SK-N-SH treated with all-trans-retinoic acid at 6 μM for 48 hours (cell line): ENCODE measurements at regions not wholly inside any gene's neighbourhood (a gene's known extent, or its start where the extent isn't known, plus 50 kb on each side); places are given as distances from the start of the nearest gene placed in this dataset.

ENCODE experiments used
- BACH2 ChIP-seq: fragments of 250-450 bp; sonication (Bioruptor Pico); IDR thresholded peaks from 2 replicates; pipeline ENCODE4 v1.9.0; 2021; ENCODE audit warnings: mild to moderate bottlenecking, borderline replicate concordance
- CREB5 ChIP-seq: fragments of 250-450 bp; sonication (Bioruptor Pico); IDR thresholded peaks from 2 replicates; pipeline ENCODE4 v1.5.1; 2020; ENCODE audit warnings: low read depth, mild to moderate bottlenecking, moderate library complexity
- CSDC2 ChIP-seq: fragments of 250-450 bp; sonication (Bioruptor Pico); IDR thresholded peaks from 2 replicates; pipeline ENCODE4 v1.5.0; 2020; ENCODE audit warnings: mild to moderate bottlenecking, moderate library complexity
- ESRRG ChIP-seq: fragments of 250-450 bp; sonication (Bioruptor Pico); IDR thresholded peaks from 2 replicates; pipeline ENCODE4 v1.6.1; 2021; ENCODE audit warnings: mild to moderate bottlenecking
- ISL1 ChIP-seq: fragments of 250-450 bp; sonication (Bioruptor Pico); IDR thresholded peaks from 2 replicates; pipeline ENCODE4 v2.1.2; 2022; ENCODE audit warnings: mild to moderate bottlenecking, moderate library complexity
- PATZ1 ChIP-seq: fragments of 250-450 bp; sonication (Bioruptor Pico); IDR thresholded peaks from 2 replicates; pipeline ENCODE4 v1.8.0; 2020; ENCODE audit warnings: mild to moderate bottlenecking, moderate library complexity, borderline replicate concordance
- POU6F1 ChIP-seq: fragments of 250-450 bp; sonication (Bioruptor Pico); IDR thresholded peaks from 2 replicates; pipeline ENCODE4 v1.8.0; 2021; ENCODE audit warnings: low read depth, mild to moderate bottlenecking, moderate library complexity, borderline replicate concordance
- PPARA ChIP-seq: fragments of 250-450 bp; sonication (Bioruptor Pico); IDR thresholded peaks from 2 replicates; pipeline ENCODE4 v1.5.0; 2020; ENCODE audit warnings: mild to moderate bottlenecking, borderline replicate concordance
- RARB ChIP-seq: fragments of 250-450 bp; sonication (Bioruptor Pico); IDR thresholded peaks from 2 replicates; pipeline ENCODE4 v1.8.0; 2021; ENCODE audit warnings: mild to moderate bottlenecking, moderate library complexity
- TSHZ2 ChIP-seq: fragments of 250-450 bp; sonication (Bioruptor Pico); IDR thresholded peaks from 2 replicates; pipeline ENCODE4 v1.5.0; 2020; ENCODE audit warnings: mild to moderate bottlenecking, moderate library complexity
- ZC3H10 ChIP-seq: fragments of 250-450 bp; sonication (Bioruptor Pico); IDR thresholded peaks from 2 replicates; pipeline ENCODE4 v1.5.1; 2021; ENCODE audit warnings: mild to moderate bottlenecking, moderate library complexity
- ZFP3 ChIP-seq: fragments of 250-450 bp; sonication (Bioruptor Pico); IDR thresholded peaks from 2 replicates; pipeline ENCODE4 v1.5.0; 2020; ENCODE audit warnings: mild to moderate bottlenecking, moderate library complexity
- ZFP30 ChIP-seq: fragments of 450-650 bp; formaldehyde crosslinking; IDR thresholded peaks from 2 replicates; pipeline ENCODE4 v1.5.0; 2022; ENCODE audit warnings: mild to moderate bottlenecking, moderate library complexity
- ZNF8 ChIP-seq: fragments of 450-650 bp; formaldehyde crosslinking; IDR thresholded peaks from 2 replicates; pipeline ENCODE4 v1.5.0; 2020; ENCODE audit warnings: mild to moderate bottlenecking, moderate library complexity

- TF ChIP-seq POU6F1 (CRISPR knock-in tag), result no peak
- no peak for TF ChIP-seq PPARA (CRISPR knock-in tag)
- no peak for TF ChIP-seq ISL1 (CRISPR knock-in tag)
- no peak for TF ChIP-seq CREB5
- TF ChIP-seq ZC3H10 (CRISPR knock-in tag), result no peak
- no peak for TF ChIP-seq PATZ1 (CRISPR knock-in tag)
- TF ChIP-seq BACH2 (CRISPR knock-in tag), result no peak
- no peak for TF ChIP-seq RARB (CRISPR knock-in tag)
- TF ChIP-seq ZFP30 (CRISPR knock-in tag), result no peak
- no peak for TF ChIP-seq ESRRG (CRISPR knock-in tag)
- TF ChIP-seq TSHZ2 (CRISPR knock-in tag), result no peak
- TF ChIP-seq CSDC2, result no peak
- no peak for TF ChIP-seq ZNF8
- no peak for TF ChIP-seq ZFP3 (CRISPR knock-in tag)
Measured at GRCh38 chr21:19547951-19548840, 1144.6 kb upstream of the TMPRSS15 start.
